ENCODE measurements at regions not wholly inside any gene's neighbourhood (a gene's known extent, or its start where the extent isn't known, plus 50 kb on each side); places are given as distances from the start of the nearest gene placed in this dataset.

- TF ChIP-seq CTCF (IDR thresholded peaks at IDR 0.05; ENCODE audit: low read depth, low read length) (no peak), POLR2A (IDR thresholded peaks at IDR 0.05; ENCODE audit: extremely low read depth, insufficient read length) (no peak), MAX (IDR thresholded peaks at IDR 0.05; ENCODE audit: low read depth, low read length) (no peak), MYC (IDR thresholded peaks at IDR 0.05; ENCODE audit: low read depth, low read length) (no peak)
Observed at GRCh38 chr15:81569286-81570080, 195.5 kb upstream of the TMC3 start.

All from NB4 (cell line).